C4-2B (cell line): ENCODE measurements at regions not wholly inside any gene's neighbourhood (a gene's known extent, or its start where the extent isn't known, plus 50 kb on each side); places are given as distances from the start of the nearest gene placed in this dataset.

Source experiments
- ZFX ChIP-seq: fragments of 450-650 bp; IDR thresholded peaks from 2 replicates; pipeline ENCODE4 v1.6.1; 2017
- TF ChIP-seq, protein P1 (sequence below): fragments of 450-650 bp; conservative IDR thresholded peaks from 2 replicates; pipeline ENCODE4 v1.5.1; 2017; ENCODE audit warnings: mild to moderate bottlenecking

DNA sequence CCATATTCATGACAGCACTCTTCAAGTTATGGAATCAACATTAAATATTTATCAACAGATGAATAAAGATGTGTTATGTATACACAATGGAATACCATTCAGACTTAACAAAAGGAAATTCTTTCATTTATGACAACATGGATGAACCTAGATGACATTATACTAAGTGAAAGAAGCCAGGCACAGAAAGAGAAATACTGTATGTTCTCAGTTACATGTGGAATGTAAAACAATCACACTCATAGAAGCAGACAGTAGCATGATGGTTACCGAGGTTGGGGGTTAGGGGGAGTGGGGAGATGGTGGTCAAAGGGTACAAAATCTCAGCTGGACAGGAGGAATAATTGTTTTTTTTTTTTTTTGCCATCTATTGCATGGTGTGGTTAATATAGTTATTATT is 431.9 kb downstream of the DMAC1 start:
- TF ChIP-seq, protein P1, sequence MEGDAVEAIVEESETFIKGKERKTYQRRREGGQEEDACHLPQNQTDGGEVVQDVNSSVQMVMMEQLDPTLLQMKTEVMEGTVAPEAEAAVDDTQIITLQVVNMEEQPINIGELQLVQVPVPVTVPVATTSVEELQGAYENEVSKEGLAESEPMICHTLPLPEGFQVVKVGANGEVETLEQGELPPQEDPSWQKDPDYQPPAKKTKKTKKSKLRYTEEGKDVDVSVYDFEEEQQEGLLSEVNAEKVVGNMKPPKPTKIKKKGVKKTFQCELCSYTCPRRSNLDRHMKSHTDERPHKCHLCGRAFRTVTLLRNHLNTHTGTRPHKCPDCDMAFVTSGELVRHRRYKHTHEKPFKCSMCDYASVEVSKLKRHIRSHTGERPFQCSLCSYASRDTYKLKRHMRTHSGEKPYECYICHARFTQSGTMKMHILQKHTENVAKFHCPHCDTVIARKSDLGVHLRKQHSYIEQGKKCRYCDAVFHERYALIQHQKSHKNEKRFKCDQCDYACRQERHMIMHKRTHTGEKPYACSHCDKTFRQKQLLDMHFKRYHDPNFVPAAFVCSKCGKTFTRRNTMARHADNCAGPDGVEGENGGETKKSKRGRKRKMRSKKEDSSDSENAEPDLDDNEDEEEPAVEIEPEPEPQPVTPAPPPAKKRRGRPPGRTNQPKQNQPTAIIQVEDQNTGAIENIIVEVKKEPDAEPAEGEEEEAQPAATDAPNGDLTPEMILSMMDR = no peak
- no peak for TF ChIP-seq ZFX
